HepG2 (cell line): ENCODE measurements at regions not wholly inside any gene's neighbourhood (a gene's known extent, or its start where the extent isn't known, plus 50 kb on each side); places are given as distances from the start of the nearest gene placed in this dataset.

Experiments
- EP300 ChIP-seq, 3 experiments: sonication (generic) in 1 of 3; formaldehyde crosslinking in 1 of 3; IDR thresholded peaks; 2 replicates each; pipeline versions ENCODE4 v1.5.1 to v1.6.1; 2011 to 2020; ENCODE audit warnings: low read depth in 2 of 3, low read length in 2 of 3, borderline replicate concordance in 1 of 3, improper control_type of control experiment in 1 of 3, mild to moderate bottlenecking in 1 of 3, missing genetic modification reagents in 1 of 3, moderate library complexity in 1 of 3
- KDM4B ChIP-seq: sonication (generic); formaldehyde crosslinking; IDR thresholded peaks from 2 replicates; pipeline ENCODE4 v1.4.0; 2020; ENCODE audit warnings: missing genetic modification reagents
- TF ChIP-seq, protein P1 (sequence below): sonication (generic); formaldehyde crosslinking; IDR thresholded peaks from 2 replicates; pipeline ENCODE4 v1.5.0; 2020; ENCODE audit warnings: mild to moderate bottlenecking, missing genetic modification reagents, moderate library complexity
- TF ChIP-seq, protein P2 (sequence below): sonication (generic); formaldehyde crosslinking; IDR thresholded peaks from 2 replicates; pipeline ENCODE4 v1.4.0; 2020; ENCODE audit warnings: missing genetic modification reagents

DNA sequence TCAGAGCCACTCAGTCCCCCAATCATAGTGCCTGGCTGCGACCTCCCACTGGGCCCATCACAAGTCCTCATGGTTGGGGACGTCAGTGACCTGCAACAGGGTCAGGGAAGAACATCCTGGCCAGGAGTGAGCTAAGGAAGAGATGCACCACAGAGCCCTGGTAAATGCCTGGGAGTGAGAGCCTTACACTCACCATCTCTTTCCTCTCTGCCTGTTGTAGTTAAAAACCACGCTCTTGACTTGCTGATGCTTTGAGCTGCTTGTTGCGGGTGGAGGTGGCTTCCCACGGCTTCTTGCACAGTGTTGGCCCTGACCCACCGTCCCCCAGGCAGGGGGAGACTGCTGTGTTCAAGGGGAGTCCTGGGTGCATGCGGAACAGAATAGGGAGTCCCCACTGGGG lies 91.1 kb upstream of the RGMA start:
- TF ChIP-seq, protein P1, sequence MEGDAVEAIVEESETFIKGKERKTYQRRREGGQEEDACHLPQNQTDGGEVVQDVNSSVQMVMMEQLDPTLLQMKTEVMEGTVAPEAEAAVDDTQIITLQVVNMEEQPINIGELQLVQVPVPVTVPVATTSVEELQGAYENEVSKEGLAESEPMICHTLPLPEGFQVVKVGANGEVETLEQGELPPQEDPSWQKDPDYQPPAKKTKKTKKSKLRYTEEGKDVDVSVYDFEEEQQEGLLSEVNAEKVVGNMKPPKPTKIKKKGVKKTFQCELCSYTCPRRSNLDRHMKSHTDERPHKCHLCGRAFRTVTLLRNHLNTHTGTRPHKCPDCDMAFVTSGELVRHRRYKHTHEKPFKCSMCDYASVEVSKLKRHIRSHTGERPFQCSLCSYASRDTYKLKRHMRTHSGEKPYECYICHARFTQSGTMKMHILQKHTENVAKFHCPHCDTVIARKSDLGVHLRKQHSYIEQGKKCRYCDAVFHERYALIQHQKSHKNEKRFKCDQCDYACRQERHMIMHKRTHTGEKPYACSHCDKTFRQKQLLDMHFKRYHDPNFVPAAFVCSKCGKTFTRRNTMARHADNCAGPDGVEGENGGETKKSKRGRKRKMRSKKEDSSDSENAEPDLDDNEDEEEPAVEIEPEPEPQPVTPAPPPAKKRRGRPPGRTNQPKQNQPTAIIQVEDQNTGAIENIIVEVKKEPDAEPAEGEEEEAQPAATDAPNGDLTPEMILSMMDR (CRISPR knock-in tag), result no peak
- TF ChIP-seq KDM4B (CRISPR knock-in tag) (no peak), EP300 (IDR thresholded peaks at IDR 0.05; ENCODE audit: low read depth in 2 of 2, low read length in 2 of 2) (no peak), EP300 (CRISPR knock-in tag; IDR thresholded peaks at IDR 0.05; ENCODE audit: borderline replicate concordance) (no peak)
- TF ChIP-seq, protein P2, sequence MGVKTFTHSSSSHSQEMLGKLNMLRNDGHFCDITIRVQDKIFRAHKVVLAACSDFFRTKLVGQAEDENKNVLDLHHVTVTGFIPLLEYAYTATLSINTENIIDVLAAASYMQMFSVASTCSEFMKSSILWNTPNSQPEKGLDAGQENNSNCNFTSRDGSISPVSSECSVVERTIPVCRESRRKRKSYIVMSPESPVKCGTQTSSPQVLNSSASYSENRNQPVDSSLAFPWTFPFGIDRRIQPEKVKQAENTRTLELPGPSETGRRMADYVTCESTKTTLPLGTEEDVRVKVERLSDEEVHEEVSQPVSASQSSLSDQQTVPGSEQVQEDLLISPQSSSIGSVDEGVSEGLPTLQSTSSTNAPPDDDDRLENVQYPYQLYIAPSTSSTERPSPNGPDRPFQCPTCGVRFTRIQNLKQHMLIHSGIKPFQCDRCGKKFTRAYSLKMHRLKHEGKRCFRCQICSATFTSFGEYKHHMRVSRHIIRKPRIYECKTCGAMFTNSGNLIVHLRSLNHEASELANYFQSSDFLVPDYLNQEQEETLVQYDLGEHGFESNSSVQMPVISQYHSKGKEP (CRISPR knock-in tag), result no peak
